ENCODE measurements at regions not wholly inside any gene's neighbourhood (a gene's known extent, or its start where the extent isn't known, plus 50 kb on each side); places are given as distances from the start of the nearest gene placed in this dataset.

GRCh38 chr11:19355601-19356000 is 114.9 kb upstream of the E2F8 start:
- DNase-seq, result no peak

- no peak for DNase-seq
Measured at GRCh38 chr11:19353287-19353850, 112.6 kb upstream of the E2F8 start.

GRCh38 chr11:19352771-19353160 is 112.0 kb upstream of the E2F8 start:
- no peak for DNase-seq

- no peak for DNase-seq
Measured at GRCh38 chr11:19352072-19352770, 111.5 kb upstream of the E2F8 start.

- no peak for DNase-seq
Measured at GRCh38 chr11:19351426-19351825, 110.7 kb upstream of the E2F8 start.

- DNase-seq, result no peak
Measured at GRCh38 chr11:19350160-19350559, 109.4 kb upstream of the E2F8 start.

- no peak for DNase-seq
Measured at GRCh38 chr11:19349340-19350025, 108.7 kb upstream of the E2F8 start.

GRCh38 chr11:19347911-19348310 is 107.2 kb upstream of the E2F8 start:
- no peak for DNase-seq

- no peak for DNase-seq
Measured at GRCh38 chr11:19345848-19346681, 105.3 kb upstream of the E2F8 start.

- no peak for DNase-seq
Measured at GRCh38 chr11:19345519-19345847, 104.7 kb upstream of the E2F8 start.

GRCh38 chr11:19344661-19345518 is 104.1 kb upstream of the E2F8 start:
- no peak for DNase-seq

- DNase-seq, result no peak
Measured at GRCh38 chr11:19342036-19342435, 101.3 kb upstream of the E2F8 start.

GRCh38 chr11:19338375-19338774 is 97.6 kb upstream of the E2F8 start:
- DNase-seq, result no peak

GRCh38 chr11:19337779-19338178 is 97.0 kb upstream of the E2F8 start:
- no peak for DNase-seq

GRCh38 chr11:19336331-19336730 is 95.6 kb upstream of the E2F8 start:
- DNase-seq, result no peak

GRCh38 chr11:19332476-19332875 is 91.7 kb upstream of the E2F8 start:
- no peak for DNase-seq

GRCh38 chr11:19330416-19330815 is 89.7 kb upstream of the E2F8 start:
- no peak for DNase-seq

- DNase-seq, result no peak
Measured at GRCh38 chr11:19329970-19330369, 89.2 kb upstream of the E2F8 start.

GRCh38 chr11:19328586-19329311 is 88.0 kb upstream of the E2F8 start:
- DNase-seq, result no peak

- DNase-seq, result no peak
Measured at GRCh38 chr11:19327280-19327679, 86.5 kb upstream of the E2F8 start.

GRCh38 chr11:19326499-19326898 is 85.8 kb upstream of the E2F8 start:
- DNase-seq, result no peak

GRCh38 chr11:19323502-19323901 is 82.8 kb upstream of the E2F8 start:
- no peak for DNase-seq
